BJ (cell line): ENCODE measurements at regions not wholly inside any gene's neighbourhood (a gene's known extent, or its start where the extent isn't known, plus 50 kb on each side); places are given as distances from the start of the nearest gene placed in this dataset.

Experiments
- CTCF ChIA-PET: fragments of 350-600 bp; formaldehyde crosslinking; extraction: SDS; loops from one replicate; lab custom pipeline; 2021; ENCODE audit warnings: antibody characterized with exemption, inconsistent platforms; lab: Yijun Ruan, JAX
- POLR2A ChIA-PET: fragments of 300-600 bp; sonication (Branson Sonifier 250); formaldehyde crosslinking; extraction: SDS; loops from one replicate; lab custom pipeline; 2021; ENCODE audit warnings: antibody characterized with exemption; lab: Charles Lee
- DNase-seq: peaks from one replicate; pipeline ENCODE4 v3.0.0-alpha.2; 2011; ENCODE audit warnings: low read depth
- H3K27me3 ChIP-seq: 2 replicates; pipeline ENCODE4 v1.6.0; 2011; ENCODE audit warnings: low read length; ENCODE audit not compliant: control insufficient read depth, insufficient read depth
- H3K36me3 ChIP-seq: 2 replicates; pipeline ENCODE4 v1.5.1; 2011; ENCODE audit warnings: low read length; ENCODE audit not compliant: control insufficient read depth, insufficient read depth
- H3K4me3 ChIP-seq: 2 replicates; pipeline ENCODE4 v1.5.1; 2011; ENCODE audit warnings: low read depth, mild to moderate bottlenecking, control low read depth, low read length
- CTCF ChIP-seq: IDR thresholded peaks from 2 replicates; pipeline ENCODE4 v1.5.1; 2011; ENCODE audit warnings: low read depth, mild to moderate bottlenecking, control low read depth, inconsistent platforms, low read length, moderate library complexity; ENCODE audit not compliant: insufficient read depth

- Histone ChIP-seq H3K36me3 (no peaks in the 10 kb centered on the region), H3K4me3 (no peak overlapping the region), H3K27me3 (0 out of 2 replicates have a peak, but pooled peaks cover 4% of the 10 kb centered on the region)
- no peak for DNase-seq
- no peak for TF ChIP-seq CTCF
- POLR2A ChIA-PET = no interaction called here
- CTCF ChIA-PET = no interaction called here
Measured at GRCh38 chr2:151186011-151186410, 75.7 kb downstream of the RBM43 start.

GRCh38 chr2:151182899-151183809, 78.5 kb downstream of the RBM43 start:
- Histone ChIP-seq H3K36me3 (no peaks in the 10 kb centered on the region), H3K4me3 (no peak overlapping the region), H3K27me3 (peaks cover 5% of the 10 kb centered on the region; the same call in 1 of the 2 replicates)
- DNase-seq = no peak
- ChIA-PET CTCF (interaction anchor here (1.0 to 1.4 kb wide), 2 partner anchors 9 to 14 kb away, joined by 3 to 4 read pairs; no protein-coding TSS in a partner anchor), POLR2A (no interaction called here)
- TF ChIP-seq CTCF = no peak

GRCh38 chr2:151182396-151182795, 79.3 kb downstream of the RBM43 start:
- Histone ChIP-seq H3K36me3 (no peaks in the 10 kb centered on the region), H3K4me3 (no peak overlapping the region), H3K27me3 (peaks cover 5% of the 10 kb centered on the region; the same call in 1 of the 2 replicates)
- CTCF ChIA-PET = interaction anchor here (1.4 kb wide), 1 partner anchor 8 kb away, joined by 4 read pairs; no protein-coding TSS in a partner anchor
- POLR2A ChIA-PET = no interaction called here
- TF ChIP-seq CTCF = no peak
- DNase-seq = no peak

- DNase-seq = no peak
- no peak for TF ChIP-seq CTCF
- ChIA-PET POLR2A (no interaction called here), CTCF (interaction anchor here (0.6 kb wide), 2 partner anchors 29 to 1113 kb away, joined by 3 to 4 read pairs; no protein-coding TSS in a partner anchor)
- peaks cover 5% of the 10 kb centered on the region; the same call in 1 of the 2 replicates for H3K27me3 ChIP-seq
- H3K36me3 ChIP-seq = no peaks in the 10 kb centered on the region
- H3K4me3 ChIP-seq = no peak overlapping the region
Measured at GRCh38 chr2:151181524-151181923, 80.1 kb downstream of the RBM43 start.

- H3K36me3 ChIP-seq = no peaks in the 10 kb centered on the region
- TF ChIP-seq CTCF = no peak
- H3K4me3 ChIP-seq = no peak overlapping the region
- no peak for DNase-seq
- peaks cover 5% of the 10 kb centered on the region; the same call in 1 of the 2 replicates for H3K27me3 ChIP-seq
- ChIA-PET POLR2A (no interaction called here), CTCF (interaction anchor here (0.6 kb wide), 1 partner anchor 848 kb away, joined by 3 read pairs; no protein-coding TSS in a partner anchor)
Measured at GRCh38 chr2:151180123-151180522, 81.5 kb downstream of the RBM43 start.
